Retinal pigment epithelial cell (primary cell): ENCODE measurements at regions not wholly inside any gene's neighbourhood (a gene's known extent, or its start where the extent isn't known, plus 50 kb on each side); places are given as distances from the start of the nearest gene placed in this dataset.

Experiments used
- DNase-seq: peaks from one replicate; pipeline ENCODE4 v3.0.0-alpha.2; 2010; ENCODE audit warnings: low read depth
- H3K4me3 ChIP-seq: 2 replicates; pipeline ENCODE4 v1.5.1; 2011; ENCODE audit warnings: mild to moderate bottlenecking, low read length, control low read depth, moderate library complexity
- CTCF ChIP-seq: conservative IDR thresholded peaks from 2 replicates; pipeline ENCODE4 v1.5.1; 2011; ENCODE audit warnings: low read depth, low read length, control low read depth, inconsistent platforms

- H3K4me3 ChIP-seq: no peak overlapping the region
- TF ChIP-seq CTCF: no peak
- DNase-seq: no peak
Measured at GRCh38 chr20:39451386-39451785, 489.2 kb downstream of the DHX35 start.

GRCh38 chr20:39446397-39446796, 484.3 kb downstream of the DHX35 start:
- no peak overlapping the region for H3K4me3 ChIP-seq
- DNase-seq: no peak
- no peak for TF ChIP-seq CTCF

GRCh38 chr20:39445095-39445494, 483.0 kb downstream of the DHX35 start:
- no peak for TF ChIP-seq CTCF
- DNase-seq: no peak

GRCh38 chr20:39433466-39433865, 471.3 kb downstream of the DHX35 start:
- TF ChIP-seq CTCF: no peak
- no peak overlapping the region for H3K4me3 ChIP-seq
- DNase-seq: no peak

More at GRCh38 chr20:39445095-39445494, 483.0 kb downstream of the DHX35 start:
- H3K4me3 ChIP-seq: no peak overlapping the region

GRCh38 chr20:39431091-39431880, 469.1 kb downstream of the DHX35 start:
- DNase-seq: no peak
- TF ChIP-seq CTCF: no peak
- H3K4me3 ChIP-seq: no peak overlapping the region

GRCh38 chr20:39429726-39430125, 467.6 kb downstream of the DHX35 start:
- TF ChIP-seq CTCF: no peak
- no peak for DNase-seq
- H3K4me3 ChIP-seq: no peak overlapping the region
